ENCODE measurements at regions not wholly inside any gene's neighbourhood (a gene's known extent, or its start where the extent isn't known, plus 50 kb on each side); places are given as distances from the start of the nearest gene placed in this dataset.

DNA sequence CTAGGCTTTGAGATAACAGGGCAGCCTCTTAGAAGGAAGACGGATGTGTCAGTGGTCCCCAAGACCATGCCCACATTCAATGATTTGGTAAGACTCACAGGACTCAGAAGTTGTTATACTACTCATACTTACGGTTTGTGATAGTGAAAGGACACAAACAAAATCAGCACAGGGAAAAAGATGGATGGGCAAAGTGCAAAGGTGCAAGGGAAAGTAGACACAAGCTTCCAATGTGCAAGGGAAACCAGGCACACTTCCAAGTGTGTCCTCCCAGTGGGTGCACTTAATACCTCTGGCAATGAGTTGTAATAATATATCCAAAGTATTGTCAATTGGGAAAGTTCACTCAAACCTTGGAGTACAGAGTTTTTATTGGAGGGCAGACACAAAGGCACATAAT lies 53.8 kb upstream of the VCX start:
- no peak for DNase-seq

DNA sequence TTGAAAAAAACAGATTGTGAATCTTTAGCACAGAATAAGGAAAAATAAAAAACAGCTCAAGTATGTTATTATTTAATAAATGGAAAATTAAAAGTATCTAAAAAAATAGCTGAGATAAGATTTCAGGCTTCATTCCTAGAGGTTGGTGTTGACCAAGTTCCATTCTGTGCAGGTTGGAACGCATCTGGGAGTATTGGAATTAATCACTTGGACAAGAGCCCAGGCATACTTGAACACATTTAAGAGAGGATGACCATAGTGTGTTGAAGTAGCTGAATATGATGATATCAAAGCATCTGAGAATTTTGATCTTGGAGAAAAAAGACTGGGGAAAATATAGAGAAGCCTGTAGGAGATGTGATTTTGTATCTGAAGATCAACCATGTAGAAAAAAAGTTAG lies 54.6 kb upstream of the VCX start:
- no peak for DNase-seq

DNA sequence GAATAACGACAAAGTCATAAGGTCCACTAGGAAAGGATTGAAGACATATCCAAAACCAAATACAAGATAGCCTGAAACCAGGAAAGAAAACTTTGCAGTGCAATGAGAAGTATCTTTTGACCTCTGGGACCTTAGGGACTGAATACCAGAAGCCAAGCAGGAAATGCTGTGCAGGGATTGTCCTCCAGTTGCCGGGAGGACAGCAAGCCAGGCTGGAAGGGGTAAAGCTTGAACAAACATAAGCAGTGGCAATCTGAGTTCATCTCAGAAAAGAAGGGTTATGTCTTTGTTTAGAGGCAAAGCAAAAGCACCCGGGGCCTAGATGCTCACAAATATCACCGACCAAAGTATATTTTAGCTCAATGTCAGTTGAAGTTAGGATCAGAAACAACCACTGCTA lies 55.3 kb upstream of the VCX start:
- no peak for DNase-seq

DNA sequence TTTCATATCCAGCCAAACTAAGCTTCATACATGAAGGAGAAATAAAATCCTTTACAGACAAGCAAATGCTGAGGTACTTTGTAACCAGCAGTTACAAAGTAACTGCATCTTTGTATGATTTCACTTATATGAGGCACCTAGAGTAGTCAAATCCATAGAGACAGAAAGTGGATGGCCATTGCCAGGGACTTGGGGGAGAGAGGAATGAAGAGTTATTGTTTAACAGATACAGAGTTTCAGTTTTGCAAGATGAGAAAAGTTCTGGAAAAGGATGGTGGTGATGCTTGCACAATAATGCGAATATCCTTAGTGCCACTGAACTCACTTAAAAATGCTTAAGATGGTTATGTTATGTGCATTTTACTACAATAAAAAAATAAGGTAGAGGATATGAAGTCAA lies 58.4 kb upstream of the VCX start:
- DNase-seq = no peak

DNA sequence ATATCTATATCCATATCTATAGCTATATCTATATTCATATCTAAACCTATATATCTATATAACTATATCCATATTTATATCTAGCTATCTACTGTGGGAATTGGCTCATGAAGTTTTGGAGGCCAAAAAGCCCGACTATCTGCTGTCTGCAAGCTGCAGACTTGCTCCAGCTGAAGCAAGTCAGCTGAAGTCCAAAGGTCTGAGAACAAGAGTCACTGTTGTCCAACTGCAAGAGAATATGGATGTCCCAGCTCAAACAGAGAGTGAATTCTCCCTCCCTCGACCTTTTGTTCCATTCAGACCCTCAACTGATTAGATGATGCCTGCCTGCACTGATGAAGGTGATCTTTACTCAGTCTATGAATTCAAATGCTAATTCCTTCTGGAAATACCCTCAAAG lies 63.3 kb upstream of the VCX start:
- no peak for DNase-seq

DNA sequence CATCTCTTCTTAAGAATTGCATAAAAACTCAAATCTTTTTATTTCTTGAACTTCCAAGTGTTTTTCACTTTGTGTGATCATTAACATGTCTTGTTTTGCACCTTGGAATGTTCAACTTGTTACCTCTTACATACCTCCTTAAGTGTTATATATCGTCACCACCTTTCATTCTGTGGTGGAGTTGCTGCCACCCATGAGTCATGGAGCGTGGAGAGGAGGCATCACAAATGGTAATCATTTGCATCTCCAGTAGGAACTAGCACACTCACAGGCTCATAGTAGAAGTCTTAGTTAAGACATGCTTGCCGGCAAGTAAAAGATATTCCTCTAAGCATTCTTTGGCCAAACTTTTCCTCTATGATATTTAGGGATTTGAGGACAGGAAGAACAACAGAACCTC lies 67.0 kb upstream of the VCX start:
- no peak for DNase-seq

DNA sequence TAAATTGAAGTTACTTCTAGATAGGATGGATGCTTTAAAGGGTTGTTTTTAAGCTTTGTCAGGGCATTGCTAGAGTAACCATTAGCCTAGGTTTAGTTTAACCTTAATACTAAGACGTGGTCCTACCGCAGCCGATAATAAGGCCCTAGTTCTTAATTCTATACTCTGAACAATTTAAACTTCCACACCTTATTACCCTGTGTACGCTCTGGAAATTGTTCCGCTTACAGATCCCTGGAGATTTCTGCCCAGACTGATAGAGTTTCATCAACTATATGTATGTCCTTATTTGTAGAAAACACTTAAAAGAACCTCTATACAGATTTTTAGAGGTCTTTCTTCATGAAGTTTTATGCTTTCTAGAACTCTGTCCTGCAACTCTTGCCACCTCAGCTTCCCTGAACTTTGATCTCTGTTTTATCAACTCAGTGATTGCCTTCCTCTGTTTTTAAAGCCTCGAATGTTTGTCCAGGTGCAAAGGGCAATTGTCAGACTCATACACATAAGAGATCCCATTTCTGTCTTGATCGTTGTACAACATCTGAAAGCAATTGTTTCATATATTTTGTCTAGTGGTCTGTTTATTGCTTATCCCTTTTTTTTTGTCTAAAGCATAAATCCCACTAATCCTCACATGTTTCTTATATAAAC lies 71.1 kb upstream of the VCX start:
- no peak for DNase-seq

DNA sequence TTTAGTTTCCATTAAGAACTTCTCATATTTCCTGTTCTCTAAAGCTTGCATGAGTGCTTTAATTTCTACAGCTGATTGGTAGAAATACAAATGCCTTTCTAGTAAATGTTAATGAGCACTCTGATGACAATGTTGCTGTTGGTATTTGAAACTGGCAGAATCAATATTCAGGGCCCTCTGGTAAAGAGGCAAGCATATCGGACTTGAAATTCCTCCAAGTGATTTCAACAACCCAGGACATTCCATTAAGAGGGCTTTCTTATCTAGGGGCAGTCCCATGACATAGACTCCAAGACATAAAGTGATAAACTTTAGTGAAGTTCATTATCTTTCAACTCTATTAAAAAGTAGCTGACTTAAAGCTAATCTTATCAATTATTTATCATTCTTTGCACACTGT lies 83.1 kb upstream of the VCX start:
- DNase-seq = no peak

DNA sequence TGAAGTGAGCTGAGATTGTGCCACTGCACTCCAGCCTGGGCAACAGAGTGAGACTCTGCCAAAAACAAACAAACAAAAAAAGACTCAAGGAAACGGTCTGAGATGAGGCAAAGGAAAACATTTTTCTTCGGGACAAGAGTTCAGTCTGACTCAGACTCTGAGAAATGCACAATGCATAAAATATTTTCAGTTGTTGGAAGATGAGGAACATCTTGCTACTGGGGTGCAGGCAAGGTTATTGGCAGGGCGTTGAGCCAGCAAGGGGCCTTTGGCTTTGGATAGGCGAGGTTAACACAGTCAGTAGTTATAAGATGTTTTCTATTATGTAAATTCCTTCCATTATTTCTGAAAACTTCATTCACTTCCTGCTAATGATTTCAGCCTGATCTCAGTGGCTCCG lies 96.1 kb upstream of the VCX start:
- DNase-seq = no peak

DNA sequence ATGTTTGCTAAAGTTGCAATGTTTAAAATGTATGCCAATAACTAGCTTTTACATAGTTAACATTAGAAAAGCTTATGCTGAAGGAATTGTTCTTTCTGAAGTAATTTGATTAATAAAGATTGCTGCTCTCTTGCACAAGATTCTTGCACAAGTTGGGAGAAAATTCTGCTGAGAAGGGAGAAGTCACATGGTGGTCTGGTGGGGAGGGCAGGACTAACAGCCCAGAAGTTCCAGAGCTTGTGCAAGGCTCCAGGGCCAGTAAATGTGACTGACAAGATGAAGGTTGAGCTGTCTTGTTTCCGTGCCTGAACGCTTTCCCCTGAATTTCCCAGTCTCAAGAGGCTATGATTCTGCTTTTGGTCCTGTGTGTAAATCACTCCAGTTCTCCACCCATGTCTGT lies 112.9 kb upstream of the VCX start:
- DNase-seq = no peak

DNA sequence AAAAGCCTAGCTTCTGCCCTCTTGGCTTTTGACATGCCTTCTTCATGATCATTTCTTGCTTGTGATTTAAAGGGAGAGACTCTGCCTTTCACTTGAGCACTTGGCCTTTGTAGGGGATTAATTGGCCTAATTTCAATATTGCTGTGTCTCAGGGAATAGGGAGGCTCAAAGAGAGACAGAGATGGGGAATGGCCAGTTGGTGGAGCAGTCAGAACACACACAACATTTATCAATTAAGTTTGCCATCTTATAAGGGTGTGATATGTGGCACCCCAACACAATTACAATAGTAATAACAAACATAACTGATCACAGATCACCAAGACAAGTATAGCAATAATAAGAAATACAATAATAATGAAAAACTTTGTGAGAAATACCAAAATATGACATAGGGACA lies 122.5 kb upstream of the VCX start:
- DNase-seq = no peak

DNA sequence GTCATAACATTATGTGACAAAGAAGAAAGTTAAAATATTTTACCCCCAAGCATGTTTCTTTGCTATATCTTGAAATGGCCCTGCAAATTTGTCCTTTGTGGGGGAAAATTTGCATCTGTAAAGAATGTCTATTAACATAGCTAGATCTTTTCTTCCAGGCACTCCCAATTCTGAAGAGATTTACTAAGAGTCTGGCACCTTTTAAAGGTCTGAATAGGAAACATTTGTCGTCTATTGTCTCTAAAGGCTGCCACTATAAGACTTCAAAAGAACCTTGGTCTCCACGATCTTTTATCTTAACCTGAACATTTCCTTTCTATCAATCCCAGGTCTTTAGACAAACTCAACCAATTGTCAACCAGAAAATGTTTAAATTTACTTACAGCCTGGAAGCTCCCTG lies 128.6 kb upstream of the VCX start:
- DNase-seq = no peak

DNA sequence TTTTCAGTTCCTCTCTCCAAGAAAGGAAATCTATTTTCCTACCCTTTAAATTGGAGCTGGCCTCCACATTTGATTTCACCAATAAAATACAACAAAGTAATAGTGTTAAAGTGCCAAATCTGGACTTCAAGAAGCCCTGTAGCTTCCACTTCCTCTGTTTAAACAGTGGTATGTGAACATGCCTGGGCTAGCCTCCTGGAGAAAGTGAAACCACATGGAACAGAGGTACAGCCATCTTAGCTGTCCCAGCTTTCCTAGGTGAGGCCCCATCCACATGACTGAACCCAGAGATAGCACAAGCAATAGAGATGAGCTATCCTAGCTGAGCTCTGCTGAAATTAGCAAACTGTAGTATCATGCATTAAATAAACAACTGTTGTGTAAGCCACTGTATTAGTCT lies 131.8 kb upstream of the VCX start:
- no peak for DNase-seq

DNA sequence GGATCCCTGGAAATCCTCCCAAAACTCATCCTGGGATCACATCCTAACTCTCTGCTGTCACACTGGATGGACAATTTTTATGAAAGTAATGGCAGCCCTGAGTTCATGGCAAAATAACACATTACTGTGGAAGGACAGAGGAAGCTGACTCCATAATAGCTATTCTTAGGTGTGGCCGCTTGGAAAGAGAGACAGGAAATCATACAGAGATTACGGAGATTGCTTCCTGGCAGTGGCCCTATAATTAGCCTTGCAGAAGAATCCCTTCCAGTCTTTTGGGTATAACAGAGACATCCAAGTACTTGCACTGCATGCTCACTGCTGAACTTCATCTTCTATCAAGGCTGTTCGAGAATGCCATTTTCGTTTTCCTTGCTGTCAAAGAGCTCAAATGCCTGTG lies 133.1 kb upstream of the VCX start:
- DNase-seq = no peak

DNA sequence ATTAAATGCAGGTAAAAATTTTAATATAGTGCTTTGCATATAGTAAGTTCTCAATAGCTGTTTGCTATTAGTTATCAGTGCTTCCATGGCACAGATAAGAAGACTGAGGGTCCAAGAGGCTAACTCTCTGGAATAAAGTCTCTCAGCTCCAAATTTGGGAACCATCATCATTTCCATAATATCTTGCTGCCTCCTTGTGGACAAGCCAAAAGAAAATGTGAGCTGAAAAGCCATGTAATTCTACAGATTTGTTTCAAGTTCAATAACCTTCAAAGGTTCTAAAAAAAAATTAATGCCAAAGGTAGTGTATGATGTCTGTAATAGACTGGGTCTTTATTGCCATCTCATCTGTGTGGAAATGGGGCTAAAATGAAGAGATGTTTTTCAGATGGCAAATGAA lies 136.9 kb upstream of the VCX start:
- no peak for DNase-seq

DNA sequence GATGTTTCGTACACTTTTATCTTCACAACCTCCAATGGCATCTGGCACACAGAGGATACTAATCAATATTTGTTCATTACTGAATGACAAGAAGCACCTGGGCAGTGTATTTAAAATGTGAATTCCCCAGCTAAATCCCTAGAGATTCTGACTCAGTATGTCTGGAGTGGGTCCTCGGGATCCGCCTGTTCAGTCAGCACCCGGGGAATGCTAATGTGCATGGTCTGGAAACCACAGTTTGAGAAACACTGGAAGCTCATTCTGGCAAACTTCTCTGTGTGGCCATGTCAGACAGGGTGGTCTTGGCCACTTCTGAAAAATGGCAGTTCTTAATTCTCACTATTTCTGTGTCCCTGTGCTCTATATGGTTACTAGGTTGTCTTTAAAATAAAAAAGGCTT lies 138.8 kb upstream of the VCX start:
- no peak for DNase-seq

DNA sequence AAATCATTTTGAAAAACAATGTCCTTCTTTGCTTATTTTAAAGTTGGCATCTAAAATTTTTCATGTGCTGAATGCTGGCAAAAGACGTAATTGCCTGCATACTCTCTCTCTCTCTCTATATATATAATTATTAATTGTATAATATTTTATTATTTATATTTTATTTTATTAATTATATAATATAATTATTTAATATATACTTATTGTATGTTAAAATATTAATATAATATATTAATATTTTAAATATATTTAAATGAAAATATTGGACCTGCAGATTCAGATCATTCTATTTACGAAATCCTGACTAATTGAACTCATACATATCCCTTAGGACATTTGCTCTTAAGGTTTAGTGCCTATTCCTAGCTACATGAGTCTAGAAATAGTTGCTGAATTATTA lies 144.7 kb upstream of the VCX start:
- DNase-seq = no peak

DNA sequence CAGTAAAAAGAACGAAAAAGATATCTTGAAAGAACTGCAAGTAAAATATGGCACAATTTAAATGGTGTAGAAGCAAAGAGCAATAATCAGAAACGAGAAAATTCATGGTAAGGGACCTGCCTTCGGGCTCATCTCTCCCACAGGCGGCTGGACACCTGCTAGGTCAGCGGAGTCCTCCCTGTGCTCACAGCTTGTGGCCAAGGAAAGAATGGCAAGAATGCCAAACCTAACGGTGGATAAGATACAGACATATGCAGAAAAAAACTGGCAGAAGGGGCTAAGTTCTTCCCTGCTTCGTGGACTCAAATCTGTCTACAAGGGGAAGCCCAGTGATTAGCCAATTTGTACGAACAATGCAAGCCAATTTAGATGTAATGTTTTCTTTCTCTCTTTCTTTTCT lies 152.1 kb upstream of the VCX start:
- DNase-seq = no peak

DNA sequence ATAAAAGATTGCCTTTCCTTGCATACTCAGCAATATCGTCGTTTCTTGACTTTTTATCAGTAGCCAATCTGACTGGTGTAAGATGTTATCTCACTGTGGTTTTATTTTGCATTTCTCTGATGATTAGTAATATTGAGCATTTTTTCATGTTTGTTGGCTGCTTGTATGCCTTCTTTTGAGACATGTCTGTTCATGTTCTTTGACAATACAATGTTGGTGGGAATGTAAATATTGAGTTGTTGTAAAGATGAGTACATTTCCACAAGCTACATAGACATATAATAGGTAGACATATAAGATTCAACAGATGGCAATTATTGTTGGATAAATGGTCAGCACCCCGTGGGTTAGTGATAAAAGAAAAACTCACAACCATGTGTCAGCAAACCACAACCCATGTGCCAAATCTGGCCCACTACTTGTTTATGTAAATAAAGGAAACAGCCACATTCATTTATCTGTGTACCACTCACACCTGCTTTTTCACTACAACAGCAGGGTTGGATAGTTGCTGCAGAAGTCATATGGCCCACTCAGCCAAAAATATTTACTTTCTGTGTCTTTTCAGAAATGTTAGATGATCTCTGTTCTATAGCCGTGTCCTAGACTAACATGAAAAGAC lies 153.1 kb upstream of the VCX start:
- no peak for DNase-seq

DNA sequence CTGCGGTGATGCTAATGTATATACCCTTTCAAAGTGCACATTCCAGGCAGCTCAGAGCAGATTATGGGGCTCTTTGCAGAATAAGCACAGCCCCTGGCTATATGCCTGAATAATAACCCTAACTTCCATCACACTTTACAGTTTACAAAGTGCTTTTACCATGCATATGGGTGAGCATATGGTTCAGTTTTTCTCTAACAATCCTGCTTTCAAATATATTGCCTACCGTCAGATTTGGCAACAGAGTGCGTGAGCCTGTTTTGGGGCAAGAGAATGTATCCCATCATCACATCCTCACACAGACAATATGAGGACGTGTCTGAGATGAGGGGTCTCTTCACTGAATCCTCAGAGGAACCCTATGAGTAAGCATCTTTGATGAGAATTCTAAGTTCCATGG lies 162.8 kb upstream of the VCX start:
- no peak for DNase-seq

DNA sequence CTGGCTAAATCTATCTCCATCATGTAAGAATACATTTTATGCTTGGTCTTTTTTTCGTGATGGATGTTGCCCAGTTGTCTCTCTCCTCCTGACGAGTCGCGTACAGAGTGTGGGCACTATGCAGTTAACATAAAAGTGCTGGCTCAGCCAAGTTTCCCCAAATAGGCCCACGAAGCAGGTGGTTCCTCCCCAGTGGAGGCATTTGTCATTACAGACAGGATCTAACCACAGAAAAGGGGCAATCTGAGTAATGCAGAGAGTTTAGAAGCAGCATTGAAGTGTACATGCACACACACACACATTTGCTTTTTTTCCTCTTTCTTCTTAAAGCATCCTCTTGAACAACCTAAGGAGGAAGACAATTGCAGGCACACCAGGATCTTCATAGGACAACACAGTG lies 188.7 kb upstream of the VCX start:
- no peak for DNase-seq

DNA sequence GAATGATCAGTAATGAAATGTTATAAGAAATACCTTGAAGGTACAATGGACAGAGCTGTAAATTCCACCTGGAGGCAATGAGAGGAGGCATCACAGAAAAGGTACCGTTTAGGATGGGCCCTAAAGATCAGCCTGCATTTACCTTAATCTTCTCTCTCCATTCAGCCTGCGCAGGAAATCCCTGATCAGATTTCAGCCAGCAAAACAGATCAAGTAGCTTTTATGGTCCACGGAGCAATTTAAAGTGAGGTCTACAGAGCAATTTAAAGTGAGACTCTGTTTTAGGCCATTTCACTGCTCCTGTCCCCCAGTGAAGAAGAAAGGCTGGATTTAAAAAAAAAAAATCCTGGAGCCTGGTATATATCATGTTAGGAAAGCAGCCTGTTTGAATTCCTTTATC lies 195.1 kb upstream of the VCX start:
- no peak for DNase-seq

DNA sequence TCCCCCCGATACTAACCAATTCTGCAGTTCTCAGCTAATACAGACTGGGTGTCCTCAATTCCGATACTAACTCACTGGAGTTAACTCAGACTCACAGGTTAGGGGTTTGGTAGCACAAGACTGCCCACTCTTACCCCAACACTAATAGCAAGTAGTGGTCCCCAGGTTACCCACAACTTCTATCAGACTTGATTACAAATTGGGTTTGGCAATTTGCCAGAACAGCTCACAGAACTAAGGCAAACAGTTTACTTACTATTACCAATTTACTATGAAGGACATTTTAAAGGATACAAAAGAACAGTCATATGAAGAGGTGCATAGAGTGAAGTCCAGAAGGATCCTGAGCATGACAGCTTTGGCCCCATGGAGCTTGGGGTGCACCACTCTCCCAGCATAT lies 201.8 kb upstream of the VCX start:
- DNase-seq = no peak

DNA sequence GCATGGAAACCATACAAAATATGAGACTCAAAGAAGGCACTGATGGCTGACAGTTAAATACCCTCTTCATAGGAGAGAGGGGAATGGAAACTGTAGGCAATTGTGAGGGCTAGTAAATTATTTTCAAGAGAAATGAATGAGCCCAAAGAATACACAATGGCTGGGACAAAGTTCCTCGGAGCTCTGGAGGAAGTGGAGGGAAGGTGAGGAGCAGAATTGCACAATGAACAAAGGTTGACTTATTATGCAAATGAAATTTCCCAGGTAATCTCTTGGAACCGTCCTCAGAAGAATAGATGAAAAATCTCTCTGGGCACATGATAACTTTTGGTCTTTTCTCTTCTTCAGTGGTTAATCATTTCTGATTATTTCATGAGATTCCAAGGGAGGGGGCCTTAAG lies 202.6 kb upstream of the VCX start:
- DNase-seq = no peak

DNA sequence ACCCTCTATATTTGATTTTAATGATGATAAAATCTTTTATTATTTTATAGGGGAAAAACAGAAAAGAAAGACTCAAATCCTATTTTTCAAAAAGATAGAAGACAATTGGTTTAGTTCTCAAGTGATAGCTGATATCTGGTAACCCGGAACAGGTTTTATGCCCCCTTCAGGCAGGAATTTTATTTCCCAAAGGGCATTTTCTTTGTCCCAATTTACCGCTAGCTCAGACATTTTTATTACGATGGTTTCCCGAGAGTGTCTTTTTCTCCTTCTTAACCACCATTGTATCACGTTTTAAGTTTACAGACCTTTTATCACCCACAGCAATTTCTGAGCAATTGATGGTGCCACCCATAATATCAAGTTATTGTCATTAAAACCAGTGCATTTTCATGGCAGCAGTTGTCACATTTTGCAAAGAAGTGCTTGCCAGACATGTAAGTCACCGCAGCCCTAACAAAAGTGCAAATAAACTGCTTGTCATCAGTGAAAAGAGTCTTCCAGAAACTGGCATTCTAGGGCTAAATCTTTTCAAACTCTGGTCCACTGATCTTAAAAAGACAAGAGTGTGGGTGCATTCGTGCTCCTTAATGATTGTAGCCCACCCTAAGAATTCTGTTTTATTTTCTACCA lies 204.8 kb upstream of the VCX start:
- no peak for DNase-seq
